Heart left ventricle (tissue), 16 donors: ENCODE measurements at regions not wholly inside any gene's neighbourhood (a gene's known extent, or its start where the extent isn't known, plus 50 kb on each side); places are given as distances from the start of the nearest gene placed in this dataset.

Source experiments
- ATAC-seq, 4 donors: fragments of 200-7000 bp; cut with Tn5 transposase; one replicate each; pipeline ENCODE4 v1.9.1; 2020 to 2022; ENCODE audit warnings: moderate library complexity in 4 of 4, mild to moderate bottlenecking in 3 of 4, moderate number of reproducible peaks in 1 of 4
- DNase-seq, 5 donors: peaks; one replicate each; pipeline ENCODE4 v3.0.0-alpha.2; 2020
- H3K27ac ChIP-seq, 12 donors: fragments of 200-600 bp; sonication (generic) in 4 of 12; one replicate each; pipeline versions ENCODE4 v1.5.0 to v1.8.0; 2016 to 2022; ENCODE audit warnings: mild to moderate bottlenecking in 2 of 12
- H3K27me3 ChIP-seq, 9 donors: fragments of 200-600 bp; sonication (generic) in 2 of 9; one replicate each; pipeline versions ENCODE4 v1.5.1 to v1.8.0; 2016 to 2022; ENCODE audit warnings: mild to moderate bottlenecking in 3 of 9
- H3K36me3 ChIP-seq, 9 donors: fragments of 200-600 bp; sonication (generic) in 2 of 9; one replicate each; pipeline versions ENCODE4 v1.5.0 to v1.8.0; 2018 to 2022; ENCODE audit warnings: mild to moderate bottlenecking in 2 of 9
- H3K4me1 ChIP-seq, 12 donors: fragments of 200-600 bp; sonication (generic) in 4 of 12; one replicate each; pipeline versions ENCODE4 v1.5.0 to v1.8.0; 2016 to 2022; ENCODE audit warnings: mild to moderate bottlenecking in 3 of 12
- H3K4me3 ChIP-seq, 12 donors: fragments of 200-600 bp; sonication (generic) in 4 of 12; one replicate each; pipeline versions ENCODE4 v1.5.0 to v1.8.0; 2017 to 2022; ENCODE audit warnings: mild to moderate bottlenecking in 9 of 12, moderate library complexity in 4 of 12
- H3K9me3 ChIP-seq, 12 donors: fragments of 200-600 bp; sonication (generic) in 4 of 12; one replicate each; pipeline versions ENCODE4 v1.5.0 to v1.8.0; 2016 to 2022; ENCODE audit warnings: mild to moderate bottlenecking in 1 of 12
- POLR2A ChIP-seq, 2 donors: fragments of 450-650 bp; IDR thresholded peaks; one replicate each; pipeline ENCODE4 v1.6.1; 2017; ENCODE audit warnings: antibody characterized with exemption in 2 of 2, mild to moderate bottlenecking in 2 of 2, moderate library complexity in 2 of 2
- WGBS, 4 donors: extraction: QIAGEN DNeasy Blood & Tissue Kit in 2 of 4; methylation state at CpG; one replicate each; pipeline versions ENCODE4 v1.1.5 to v1.1.7; 2013 to 2018; 5-methylcytosine and 5-hydroxymethylcytosine counted together
- intact Hi-C, 10 donors: fragments of 100-400 bp; cut with DNase I; formaldehyde crosslinking; loops; one replicate each; pipeline versions ENCODE4 v1.11.1 to v1.14.2; 2022
- TF ChIP-seq, protein P1 (sequence below), 12 donors: fragments of 200-600 bp; sonication (generic) in 4 of 12; IDR thresholded peaks; one replicate each; pipeline versions ENCODE4 v1.5.0 to v1.8.0; 2018 to 2022; ENCODE audit warnings: antibody characterized with exemption in 12 of 12, mild to moderate bottlenecking in 5 of 12
- donor health status: ischemic (EF 13 %, LVEDD 7.1; RV severe dilation, severe dysfunction).
- donor health status: healthy with polysubstance abuse.
- donor health status: DM: no; HTN: yes; CAD: no.
- donor health status: DM: no; HTN: no; CAD: no.
- donor health status: ischemic (EF 25% LVEDD 6.9; RV normal size, moderate dysfunction).
- donor health status: ischemic (EF 25% LVEDD 5.7; RV mildly dilated, moderate dysfunction).
- donor health status: healthy.
- donor health status: DM: yes; HTN: yes; CAD: no.
- donor health status: ischemic (EF 35%, LVEDD 5.7; RV mildly dilated, moderate dysfunction).
- donor health status: nonischemic (EF 11% LVEDD 7.7; RV severe dilation, severe dysfunction).
- donor health status: DM: yes; HTN: yes; CAD: no.
- donor health status: PGD.
- donor health status: ischemic (EF 29% LVEDD 5.4; RV normal size, mild dysfunction).
- donor health status: nonischemic (EF 23%, LVEDD 6.1; RV moderate dilation, normal function).

DNA sequence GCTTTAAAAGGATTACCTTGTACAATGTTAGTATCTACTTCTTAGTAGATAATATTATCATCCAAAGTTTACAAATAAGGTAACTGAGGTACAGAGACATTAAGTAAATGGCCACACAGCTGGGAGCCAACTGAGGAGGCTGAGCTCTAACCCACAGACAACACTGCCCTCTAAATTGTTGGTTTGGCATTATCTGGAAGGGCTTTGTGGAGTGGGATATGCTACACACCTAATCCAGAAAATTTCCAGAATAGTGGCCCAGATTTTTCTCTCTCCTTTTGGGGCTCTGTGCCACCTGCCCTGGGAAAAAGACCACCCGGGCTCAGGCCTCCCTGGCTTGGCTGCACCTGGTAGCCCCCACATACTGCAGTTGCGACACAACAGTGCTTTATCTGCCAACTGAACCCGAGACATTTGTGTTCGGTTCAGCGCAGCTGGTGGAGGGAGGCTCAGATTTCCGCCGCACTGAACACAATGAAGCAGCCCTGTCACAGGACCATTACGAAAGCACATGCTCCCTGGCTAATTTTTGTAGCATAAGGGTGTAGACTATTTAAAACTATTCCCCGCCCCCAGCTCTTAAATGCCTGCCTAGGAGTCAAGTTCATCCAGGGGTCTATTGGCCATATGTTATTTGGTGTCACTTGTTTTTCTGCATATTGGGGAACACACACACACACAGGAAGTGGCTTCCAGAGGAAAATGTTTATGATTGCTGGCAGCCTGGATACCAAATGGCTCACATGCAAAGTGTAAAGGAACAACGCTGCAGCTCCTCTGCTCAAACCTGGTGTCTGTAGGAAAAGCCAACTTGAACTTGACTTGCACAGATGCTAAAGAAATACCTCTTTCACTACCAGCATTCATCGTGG lies 92.3 kb upstream of the ESRRG start:
- WGBS, 4 donors: 19 to 31% (median 23%) methylated on average over 11 of the region's 11 CpGs

DNA sequence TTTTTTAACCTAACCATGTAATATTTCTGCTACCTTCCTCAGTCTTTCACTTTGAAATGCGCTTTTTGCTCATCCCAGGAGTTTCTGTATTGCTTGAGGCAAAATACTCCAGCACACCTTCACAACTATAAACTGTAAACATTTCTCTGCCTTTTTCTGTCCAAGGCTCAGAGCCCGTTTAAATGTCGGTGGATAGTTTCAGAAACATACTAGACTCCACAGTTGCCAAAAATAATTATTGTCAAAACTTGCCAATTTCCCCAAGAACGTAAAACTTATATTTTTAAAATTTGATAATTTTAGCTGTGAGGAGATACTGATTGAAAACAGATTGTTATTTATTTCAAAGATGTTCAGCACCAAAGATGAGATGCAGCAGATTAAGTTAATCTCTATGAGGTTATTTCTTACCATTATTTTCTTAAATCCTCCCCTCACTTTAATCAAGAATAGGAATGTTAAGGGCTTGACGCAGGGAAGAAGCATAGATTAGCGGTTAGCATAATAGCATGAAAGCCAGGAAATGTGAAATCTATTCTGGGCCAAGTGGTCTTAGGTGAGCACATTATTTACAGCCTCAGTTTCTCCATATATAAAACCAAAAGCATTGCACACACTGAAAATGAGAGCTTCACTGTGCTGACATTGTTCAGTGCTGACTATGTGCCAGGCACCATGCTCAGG lies 91.5 kb upstream of the ESRRG start:
- ATAC-seq: peak in 3 of 4 donors; percentile 6 to 25 (median 19)
- Histone ChIP-seq H3K9me3 (no peaks in the 10 kb centered on the region), H3K36me3 (no peaks in the 10 kb centered on the region), H3K4me1 (peaks cover 0 to 43% (median 4%) of the 10 kb centered on the region in 12 donors), H3K27me3 (no peaks in the 10 kb centered on the region), H3K27ac (peak overlapping the region; percentile 62 to 91 (median 80)), H3K4me3 (no peak overlapping the region)
- intact Hi-C loops: loop anchor here in 1 of 10 donors (10.0 kb wide), 1 partner anchor 260 kb away; no protein-coding TSS in a partner anchor
- no peak for TF ChIP-seq POLR2A (IDR thresholded peaks at IDR 0.05)
- TF ChIP-seq, protein P1, sequence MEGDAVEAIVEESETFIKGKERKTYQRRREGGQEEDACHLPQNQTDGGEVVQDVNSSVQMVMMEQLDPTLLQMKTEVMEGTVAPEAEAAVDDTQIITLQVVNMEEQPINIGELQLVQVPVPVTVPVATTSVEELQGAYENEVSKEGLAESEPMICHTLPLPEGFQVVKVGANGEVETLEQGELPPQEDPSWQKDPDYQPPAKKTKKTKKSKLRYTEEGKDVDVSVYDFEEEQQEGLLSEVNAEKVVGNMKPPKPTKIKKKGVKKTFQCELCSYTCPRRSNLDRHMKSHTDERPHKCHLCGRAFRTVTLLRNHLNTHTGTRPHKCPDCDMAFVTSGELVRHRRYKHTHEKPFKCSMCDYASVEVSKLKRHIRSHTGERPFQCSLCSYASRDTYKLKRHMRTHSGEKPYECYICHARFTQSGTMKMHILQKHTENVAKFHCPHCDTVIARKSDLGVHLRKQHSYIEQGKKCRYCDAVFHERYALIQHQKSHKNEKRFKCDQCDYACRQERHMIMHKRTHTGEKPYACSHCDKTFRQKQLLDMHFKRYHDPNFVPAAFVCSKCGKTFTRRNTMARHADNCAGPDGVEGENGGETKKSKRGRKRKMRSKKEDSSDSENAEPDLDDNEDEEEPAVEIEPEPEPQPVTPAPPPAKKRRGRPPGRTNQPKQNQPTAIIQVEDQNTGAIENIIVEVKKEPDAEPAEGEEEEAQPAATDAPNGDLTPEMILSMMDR (IDR thresholded peaks at IDR 0.05): no peak
- WGBS, 4 donors: 30 to 49% (median 41%) methylated on average over 6 of the region's 6 CpGs
- no peak for DNase-seq

More for the DNA sequence above, 92.3 kb upstream of the ESRRG start:
- intact Hi-C loops: loop anchor here in 1 of 10 donors (10.0 kb wide), 1 partner anchor 259 kb away; no protein-coding TSS in a partner anchor
- ATAC-seq: peak; percentile 85 to 92 (median 88)
- no peaks in the 10 kb centered on the region for H3K36me3 ChIP-seq
- no peaks in the 10 kb centered on the region for H3K9me3 ChIP-seq
- DNase-seq: peak in 4 of 5 donors; percentile 39 to 50 (median 42)
- peak overlapping the region in 1 of 12 donors; percentile 16 for H3K4me3 ChIP-seq
- H3K27me3 ChIP-seq: no peaks in the 10 kb centered on the region
- peaks cover 0 to 43% (median 4%) of the 10 kb centered on the region in 12 donors for H3K4me1 ChIP-seq
- H3K27ac ChIP-seq: peak overlapping the region; percentile 62 to 91 (median 80)
- TF ChIP-seq, protein P1 (IDR thresholded peaks at IDR 0.05): no peak
- no peak for TF ChIP-seq POLR2A (IDR thresholded peaks at IDR 0.05)

DNA sequence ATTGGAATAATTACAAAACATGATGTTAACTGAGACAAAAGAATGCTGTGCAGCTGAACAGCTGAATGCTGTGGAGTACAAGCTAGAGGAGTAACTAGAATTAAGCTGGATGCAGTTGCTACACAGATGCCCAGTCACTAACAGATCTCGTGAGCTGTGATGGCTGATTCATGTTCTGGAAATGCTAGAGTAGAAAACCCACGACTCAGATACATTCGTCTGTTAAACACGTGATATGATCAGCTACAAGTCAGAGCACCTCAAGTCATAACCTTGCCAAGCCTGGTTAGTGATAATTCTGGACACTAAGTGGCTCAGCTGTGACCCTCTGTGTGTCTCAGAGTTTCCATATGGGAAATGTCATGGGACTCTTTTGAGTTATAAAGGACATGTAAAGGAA lies 89.7 kb upstream of the ESRRG start:
- Histone ChIP-seq H3K36me3 (no peaks in the 10 kb centered on the region), H3K27ac (peak overlapping the region in 4 of 12 donors; percentile 54 to 91 (median 83)), H3K4me3 (no peak overlapping the region), H3K27me3 (no peaks in the 10 kb centered on the region), H3K4me1 (peaks cover 0 to 40% (median 4%) of the 10 kb centered on the region in 12 donors), H3K9me3 (no peaks in the 10 kb centered on the region)
- 34 to 54% (median 41%) methylated on average over 4 of the region's 4 CpGs for WGBS, 4 donors
- intact Hi-C loops: loop anchor here in 1 of 10 donors (10.0 kb wide), 1 partner anchor 262 kb away; no protein-coding TSS in a partner anchor
- TF ChIP-seq, protein P1 (IDR thresholded peaks at IDR 0.05): no peak
- TF ChIP-seq POLR2A (IDR thresholded peaks at IDR 0.05): no peak
- ATAC-seq (peak in 3 of 4 donors; percentile 44 to 57 (median 52)), DNase-seq (no peak)

DNA sequence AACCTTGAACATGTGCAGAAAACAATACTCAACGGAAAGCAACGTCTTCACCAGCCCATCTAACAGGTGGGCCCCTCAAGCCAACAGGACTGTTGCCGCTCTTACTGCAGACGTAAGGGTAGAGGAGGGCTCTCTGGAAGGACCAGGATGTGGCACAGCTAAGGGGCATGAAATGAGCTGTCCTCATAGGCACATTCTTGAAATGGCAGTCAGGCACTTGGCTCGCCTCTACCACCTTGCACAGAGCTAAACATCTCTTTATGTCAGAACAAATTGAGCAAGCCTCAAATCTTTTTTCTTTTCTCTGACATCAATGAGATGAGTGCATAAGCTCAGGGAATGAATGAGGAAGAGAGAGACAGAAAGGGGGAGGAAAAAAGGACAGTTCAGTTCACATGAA lies 86.4 kb upstream of the ESRRG start:
- Histone ChIP-seq H3K27ac (no peak overlapping the region), H3K4me1 (peaks cover 0 to 29% (median 2%) of the 10 kb centered on the region in 12 donors), H3K36me3 (no peaks in the 10 kb centered on the region), H3K9me3 (no peaks in the 10 kb centered on the region), H3K27me3 (no peaks in the 10 kb centered on the region), H3K4me3 (no peak overlapping the region)
- WGBS, 4 donors: 73 to 88% (median 79%) methylated on average over 5 of the region's 5 CpGs
- ATAC-seq: no peak
- DNase-seq: no peak
- intact Hi-C loops: loop anchor here in 1 of 10 donors (10.0 kb wide), 1 partner anchor 265 kb away; no protein-coding TSS in a partner anchor
- TF ChIP-seq, protein P1 (IDR thresholded peaks at IDR 0.05): no peak
- TF ChIP-seq POLR2A (IDR thresholded peaks at IDR 0.05): no peak
